ENCODE measurements at regions not wholly inside any gene's neighbourhood (a gene's known extent, or its start where the extent isn't known, plus 50 kb on each side); places are given as distances from the start of the nearest gene placed in this dataset.
"Not testable (repeated sequence)": the region's sequence is repeated elsewhere in the genome, so short reads cannot be mapped to it uniquely, and the experiment has no call there.

DNA sequence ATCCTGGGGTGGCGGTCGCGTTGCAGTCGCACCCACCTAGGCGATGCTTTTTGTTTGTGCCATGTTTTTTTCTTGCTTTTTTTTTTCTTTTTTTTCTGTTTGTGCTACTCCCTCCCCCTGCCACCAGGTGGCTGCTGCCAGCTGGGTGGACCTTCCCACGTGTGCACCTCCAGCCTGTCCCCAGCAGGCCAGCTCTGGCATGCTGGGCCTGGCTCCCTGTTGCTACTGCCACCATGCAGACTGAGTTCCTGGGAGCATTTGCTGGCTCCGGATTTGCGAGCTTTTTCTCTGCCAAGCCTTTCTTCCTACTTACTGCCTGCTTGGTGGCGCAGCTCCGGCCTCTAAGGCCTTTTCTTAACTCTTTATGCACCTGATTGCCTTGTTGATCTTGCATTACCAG is 161.2 kb upstream of the WDFY3 start:
- Histone ChIP-seq H3K27me3 (ENCODE audit: insufficient read depth, low read depth, severe bottlenecking) (no peaks in the 10 kb centered on the region), H3K27ac (peak overlapping the region; percentile 69)

DNA sequence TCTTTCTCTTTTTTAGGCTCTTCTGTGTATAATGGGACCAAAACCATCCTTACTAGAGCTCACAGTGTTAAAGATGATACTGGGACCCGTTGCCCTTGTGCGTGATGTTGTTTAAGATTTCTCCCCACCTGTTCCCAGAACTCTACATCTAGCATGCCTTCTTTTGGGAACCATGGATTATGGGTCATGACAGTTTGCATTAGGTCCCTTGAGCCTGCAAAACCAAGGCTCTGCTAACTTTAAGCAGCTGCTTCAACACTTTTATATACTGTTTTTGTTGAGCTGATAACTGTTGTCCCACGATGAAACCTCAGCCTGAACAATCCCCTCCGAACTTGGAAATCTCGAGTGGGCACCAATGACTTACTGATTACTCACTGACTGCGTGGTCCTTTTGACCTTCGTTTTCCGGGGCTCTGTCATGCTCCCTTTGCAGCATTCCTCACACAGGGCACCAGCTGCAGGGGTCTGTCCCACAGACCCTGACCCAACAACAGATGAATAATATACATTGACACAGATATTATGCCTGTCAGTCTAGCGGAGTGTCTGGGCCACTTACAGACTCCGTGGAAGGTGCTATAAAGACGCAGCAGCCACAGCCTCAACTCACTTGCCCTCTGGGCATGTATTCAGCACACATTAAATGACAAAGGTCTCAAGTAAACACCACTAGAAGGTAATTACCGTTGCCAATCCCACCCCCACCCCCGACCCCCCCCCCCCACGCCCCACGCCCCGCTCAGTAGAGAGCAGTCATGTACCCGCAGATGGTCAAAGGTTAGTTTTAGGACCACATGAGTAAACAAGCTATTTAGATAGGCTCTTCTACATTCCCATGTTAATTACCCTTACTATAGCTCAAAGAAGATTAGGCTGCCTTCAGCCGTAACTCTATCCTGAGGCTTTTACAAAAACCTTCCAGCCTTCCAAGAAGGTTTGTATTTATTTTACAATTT is 162.0 kb upstream of the WDFY3 start:
- H3K9me3 ChIP-seq (ENCODE audit: severe bottlenecking) = no peaks in the 10 kb centered on the region
- H3K36me3 ChIP-seq = no peaks in the 10 kb centered on the region
- DNase-seq = no peak
- no peak overlapping the region for H3K4me3 ChIP-seq (ENCODE audit: low read depth, low read length)
- peak overlapping the region; percentile 69 for H3K27ac ChIP-seq
- TF ChIP-seq, protein P1, sequence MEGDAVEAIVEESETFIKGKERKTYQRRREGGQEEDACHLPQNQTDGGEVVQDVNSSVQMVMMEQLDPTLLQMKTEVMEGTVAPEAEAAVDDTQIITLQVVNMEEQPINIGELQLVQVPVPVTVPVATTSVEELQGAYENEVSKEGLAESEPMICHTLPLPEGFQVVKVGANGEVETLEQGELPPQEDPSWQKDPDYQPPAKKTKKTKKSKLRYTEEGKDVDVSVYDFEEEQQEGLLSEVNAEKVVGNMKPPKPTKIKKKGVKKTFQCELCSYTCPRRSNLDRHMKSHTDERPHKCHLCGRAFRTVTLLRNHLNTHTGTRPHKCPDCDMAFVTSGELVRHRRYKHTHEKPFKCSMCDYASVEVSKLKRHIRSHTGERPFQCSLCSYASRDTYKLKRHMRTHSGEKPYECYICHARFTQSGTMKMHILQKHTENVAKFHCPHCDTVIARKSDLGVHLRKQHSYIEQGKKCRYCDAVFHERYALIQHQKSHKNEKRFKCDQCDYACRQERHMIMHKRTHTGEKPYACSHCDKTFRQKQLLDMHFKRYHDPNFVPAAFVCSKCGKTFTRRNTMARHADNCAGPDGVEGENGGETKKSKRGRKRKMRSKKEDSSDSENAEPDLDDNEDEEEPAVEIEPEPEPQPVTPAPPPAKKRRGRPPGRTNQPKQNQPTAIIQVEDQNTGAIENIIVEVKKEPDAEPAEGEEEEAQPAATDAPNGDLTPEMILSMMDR (IDR thresholded peaks at IDR 0.05; ENCODE audit: low read depth, low read length) = no peak
- no peaks in the 10 kb centered on the region for H3K27me3 ChIP-seq (ENCODE audit: insufficient read depth, low read depth, severe bottlenecking)

More for the DNA sequence above, 161.2 kb upstream of the WDFY3 start:
- Histone ChIP-seq H3K4me3 (ENCODE audit: low read depth, low read length) (no peak overlapping the region), H3K36me3 (no peaks in the 10 kb centered on the region), H3K9me3 (ENCODE audit: severe bottlenecking) (no peaks in the 10 kb centered on the region)
- DNase-seq = peak; percentile 48
- TF ChIP-seq, protein P1 (IDR thresholded peaks at IDR 0.05; ENCODE audit: low read depth, low read length) = peak; percentile 62

DNA sequence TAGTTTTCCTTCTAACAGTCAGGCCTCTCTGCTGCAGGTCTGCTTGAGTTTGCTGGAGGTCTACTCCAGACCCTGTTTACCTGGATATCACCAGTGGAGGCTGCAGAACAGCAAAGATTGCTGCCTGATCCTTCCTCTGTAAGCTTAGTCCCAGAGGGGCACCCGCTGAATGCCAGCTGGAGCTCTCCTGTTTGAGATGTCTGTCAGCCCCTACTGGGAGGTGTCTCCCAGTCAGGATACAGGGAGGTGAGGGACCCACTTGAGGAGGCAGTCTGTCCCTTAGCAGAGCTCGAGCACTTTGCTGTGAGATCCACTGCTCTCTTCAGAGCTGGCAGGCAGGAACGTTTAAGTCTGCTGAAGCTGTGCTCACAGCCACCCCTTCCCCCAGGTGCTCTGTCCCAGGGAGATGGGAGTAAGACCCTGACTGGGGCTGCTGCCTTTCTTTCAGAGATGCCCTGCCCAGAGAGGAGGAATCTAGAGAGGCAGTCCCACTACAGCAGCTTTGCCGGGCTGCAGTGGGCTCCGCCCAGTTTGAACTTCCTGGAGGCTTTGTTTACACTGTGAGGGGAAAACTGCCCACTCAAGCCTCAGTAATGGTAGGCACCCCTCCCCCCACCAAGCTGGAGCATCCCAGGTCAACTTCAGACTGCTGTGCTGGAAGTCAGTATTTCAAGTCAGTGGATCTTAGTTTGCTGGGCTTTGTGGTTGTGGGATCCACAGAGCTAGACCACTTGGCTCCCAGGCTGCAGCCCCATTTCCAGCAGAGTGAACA is 163.1 kb upstream of the WDFY3 start:
- H3K9me3 ChIP-seq (ENCODE audit: severe bottlenecking); H3K4me3 ChIP-seq (ENCODE audit: low read depth, low read length); H3K27me3 ChIP-seq (ENCODE audit: insufficient read depth, low read depth, severe bottlenecking); H3K36me3 ChIP-seq: not testable (repeated sequence)
- peak; percentile 28 for DNase-seq
- peak overlapping the region; percentile 8; the same call in 1 of the 2 replicates for H3K27ac ChIP-seq

DNA sequence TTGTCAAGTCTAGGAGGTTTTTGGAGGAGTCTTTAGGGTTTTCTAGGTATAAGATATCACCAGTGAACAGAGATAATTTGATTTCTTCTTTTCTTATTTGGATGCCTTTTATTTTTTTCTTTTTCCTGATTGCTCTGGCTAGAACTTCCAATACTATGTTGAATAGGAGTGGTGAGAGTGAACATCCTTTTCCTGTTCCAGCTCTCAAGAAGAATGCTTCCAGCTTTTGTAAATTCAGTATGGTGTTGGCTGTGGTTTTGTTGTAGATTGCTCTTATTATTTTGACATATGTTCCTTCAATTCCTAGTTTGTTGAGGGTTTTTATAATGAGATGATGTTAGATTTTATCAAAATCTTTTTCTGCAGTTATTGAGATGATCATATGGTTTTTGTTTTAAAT is 165.6 kb upstream of the WDFY3 start:
- DNase-seq = no peak
- Histone ChIP-seq H3K4me3 (ENCODE audit: low read depth, low read length) (no peak overlapping the region), H3K36me3 (no peaks in the 10 kb centered on the region), H3K27me3 (ENCODE audit: insufficient read depth, low read depth, severe bottlenecking) (no peaks in the 10 kb centered on the region), H3K9me3 (ENCODE audit: severe bottlenecking) (no peaks in the 10 kb centered on the region), H3K27ac (no peak overlapping the region)
- TF ChIP-seq, protein P1 (IDR thresholded peaks at IDR 0.05; ENCODE audit: low read depth, low read length) = no peak

DNA sequence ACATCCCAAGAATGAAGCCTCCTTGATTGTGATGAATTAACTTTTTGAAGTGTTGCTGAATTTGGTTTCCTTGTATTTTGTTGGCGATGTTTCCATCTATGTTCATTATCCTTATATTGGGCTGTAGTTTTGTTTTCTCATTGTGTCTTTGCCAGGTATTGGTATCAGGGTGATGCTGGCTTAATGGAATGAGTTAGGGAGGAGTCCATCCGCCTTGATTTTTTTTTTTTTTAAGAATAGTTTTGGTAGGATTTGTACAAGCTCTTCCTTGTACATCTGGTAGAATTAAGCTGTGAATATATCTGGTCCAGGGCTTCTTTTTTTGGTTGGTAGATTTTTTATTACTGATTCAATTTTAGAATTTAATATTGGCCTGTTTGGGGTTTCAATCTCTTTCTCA is 166.1 kb upstream of the WDFY3 start:
- Histone ChIP-seq H3K9me3 (ENCODE audit: severe bottlenecking) (no peaks in the 10 kb centered on the region), H3K36me3 (no peaks in the 10 kb centered on the region), H3K27ac (no peak overlapping the region), H3K4me3 (ENCODE audit: low read depth, low read length) (no peak overlapping the region), H3K27me3 (ENCODE audit: insufficient read depth, low read depth, severe bottlenecking) (no peaks in the 10 kb centered on the region)
- no peak for DNase-seq
- TF ChIP-seq, protein P1 (IDR thresholded peaks at IDR 0.05; ENCODE audit: low read depth, low read length) = no peak

DNA sequence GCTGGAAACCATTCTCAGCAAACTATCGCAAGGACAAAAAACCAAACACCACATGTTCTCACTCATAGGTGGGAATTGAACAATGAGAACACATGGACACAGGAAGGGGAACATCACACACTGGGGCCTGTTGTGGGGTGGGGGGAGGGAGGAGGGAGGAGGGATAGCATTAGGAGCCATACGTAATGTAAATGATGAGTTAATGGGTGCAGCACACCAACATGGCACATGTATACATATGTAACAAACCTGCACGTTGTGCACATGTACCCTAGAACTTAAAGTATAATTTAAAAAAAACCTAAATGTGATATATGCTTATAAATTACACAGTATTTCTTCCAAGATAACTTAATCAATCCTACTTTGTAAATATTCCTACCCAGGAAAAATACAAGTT is 173.3 kb upstream of the WDFY3 start:
- DNase-seq; H3K27me3 ChIP-seq (ENCODE audit: insufficient read depth, low read depth, severe bottlenecking); H3K9me3 ChIP-seq (ENCODE audit: severe bottlenecking); H3K27ac ChIP-seq; H3K36me3 ChIP-seq; H3K4me3 ChIP-seq (ENCODE audit: low read depth, low read length): not testable (repeated sequence)

Measured in WERI-Rb-1 (cell line).